ENCODE measurements at regions not wholly inside any gene's neighbourhood (a gene's known extent, or its start where the extent isn't known, plus 50 kb on each side); places are given as distances from the start of the nearest gene placed in this dataset.

GRCh38 chr6:130309028-130309427 lies 56.8 kb upstream of the TMEM200A start:
- ChIA-PET POLR2A (no interaction called here), CTCF (no interaction called here)
- Histone ChIP-seq H3K4me3 (no peak overlapping the region), H3K4me2 (no peak overlapping the region), H3K9me3 (no peaks in the 10 kb centered on the region), H3K27ac (no peak overlapping the region; a peak in 2 of 6 replicates), H3K4me1 (peaks cover 27% of the 10 kb centered on the region)
- TF ChIP-seq CTCF (IDR thresholded peaks at IDR 0.05) (no peak), KDM5A (IDR thresholded peaks at IDR 0.05) (no peak), POLR2AphosphoS2 (conservative IDR thresholded peaks at IDR 0.05; ENCODE audit: low read length) (no peak), SMC3 (IDR thresholded peaks at IDR 0.05) (no peak), HOXA7 (CRISPR knock-in tag; IDR thresholded peaks at IDR 0.05) (no peak), EP300 (IDR thresholded peaks at IDR 0.05) (no peak), HEYL (CRISPR knock-in tag; IDR thresholded peaks at IDR 0.05) (no peak), TFCP2L1 (CRISPR knock-in tag; IDR thresholded peaks at IDR 0.05) (no peak), NFE2L2 (conservative IDR thresholded peaks at IDR 0.05; ENCODE audit: low read length) (no peak)
- TF ChIP-seq, protein P1, sequence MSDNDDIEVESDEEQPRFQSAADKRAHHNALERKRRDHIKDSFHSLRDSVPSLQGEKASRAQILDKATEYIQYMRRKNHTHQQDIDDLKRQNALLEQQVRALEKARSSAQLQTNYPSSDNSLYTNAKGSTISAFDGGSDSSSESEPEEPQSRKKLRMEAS (IDR thresholded peaks at IDR 0.05) = no peak
- DNase-seq (ENCODE audit: low read depth in 1 of 2, low spot score in 1 of 2) (no peak), ATAC-seq (no peak), FAIRE-seq (no peak)

- Histone ChIP-seq H3K9me3 (no peaks in the 10 kb centered on the region), H3K27ac (peak overlapping the region in 1 of 2 experiments; percentile 22; a peak in 1 of 6 replicates), H3K4me1 (peaks cover 27% of the 10 kb centered on the region), H3K4me3 (no peak overlapping the region), H3K4me2 (peak overlapping the region; percentile 50)
- ATAC-seq = peak; percentile 85 to 99
- DNase-seq (ENCODE audit: low read depth in 1 of 2, low spot score in 1 of 2) = peak; percentile 4 to 72
- ChIA-PET CTCF (no interaction called here), POLR2A (no interaction called here)
- no peak for FAIRE-seq
- 0% methylated on average over 1 of the region's 1 CpG for WGBS (ENCODE audit: missing lambda C conversion rate)
- TF ChIP-seq, protein P1 (IDR thresholded peaks at IDR 0.05) = no peak
- TF ChIP-seq ELK1 (IDR thresholded peaks at IDR 0.05; ENCODE audit: low read depth, low read length) = no peak
- TF ChIP-seq HOXB13 (CRISPR knock-in tag; IDR thresholded peaks at IDR 0.05; ENCODE audit: low read depth) = no peak
- TF ChIP-seq, protein P2, sequence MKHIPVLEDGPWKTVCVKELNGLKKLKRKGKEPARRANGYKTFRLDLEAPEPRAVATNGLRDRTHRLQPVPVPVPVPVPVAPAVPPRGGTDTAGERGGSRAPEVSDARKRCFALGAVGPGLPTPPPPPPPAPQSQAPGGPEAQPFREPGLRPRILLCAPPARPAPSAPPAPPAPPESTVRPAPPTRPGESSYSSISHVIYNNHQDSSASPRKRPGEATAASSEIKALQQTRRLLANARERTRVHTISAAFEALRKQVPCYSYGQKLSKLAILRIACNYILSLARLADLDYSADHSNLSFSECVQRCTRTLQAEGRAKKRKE (CRISPR knock-in tag; IDR thresholded peaks at IDR 0.05; ENCODE audit: low read depth) = no peak
- TF ChIP-seq PHF8 (IDR thresholded peaks at IDR 0.05; ENCODE audit: borderline replicate concordance, low read depth) = no peak
- no peak for TF ChIP-seq KDM1A (IDR thresholded peaks at IDR 0.05; ENCODE audit: low read depth)
- TF ChIP-seq CHD4 (IDR thresholded peaks at IDR 0.05; ENCODE audit: borderline replicate concordance) = no peak
- no peak for TF ChIP-seq BHLHE40 (IDR thresholded peaks at IDR 0.05; ENCODE audit: low read depth, low read length)
- TF ChIP-seq HMGXB4 (CRISPR knock-in tag; IDR thresholded peaks at IDR 0.05; ENCODE audit: borderline replicate concordance) = no peak
- TF ChIP-seq USF2 (IDR thresholded peaks at IDR 0.05) = no peak
- TF ChIP-seq MAZ (IDR thresholded peaks at IDR 0.05; ENCODE audit: borderline replicate concordance, low read depth, low read length) = no peak
- no peak for TF ChIP-seq ZSCAN20 (CRISPR knock-in tag; IDR thresholded peaks at IDR 0.05)
- TF ChIP-seq RCOR1 (IDR thresholded peaks at IDR 0.05; ENCODE audit: low read depth, low read length) = no peak
- no peak for TF ChIP-seq MYC (IDR thresholded peaks at IDR 0.05; ENCODE audit: borderline replicate concordance, low read length)
- no peak for TF ChIP-seq NR3C1 (IDR thresholded peaks at IDR 0.05)
- TF ChIP-seq HOXB5 (CRISPR knock-in tag; IDR thresholded peaks at IDR 0.05) = no peak
- TF ChIP-seq REST (IDR thresholded peaks at IDR 0.05) = no peak
- TF ChIP-seq TP53 (CRISPR knock-in tag; IDR thresholded peaks at IDR 0.05) = no peak
Observed at GRCh38 chr6:130307752-130308361, 58.0 kb upstream of the TMEM200A start.
